ENCODE measurements at regions not wholly inside any gene's neighbourhood (a gene's known extent, or its start where the extent isn't known, plus 50 kb on each side); places are given as distances from the start of the nearest gene placed in this dataset.

GRCh38 chrY:7211971-7212370 is 300.4 kb upstream of the AMELY start:
- TF ChIP-seq EZH2 (IDR thresholded peaks at IDR 0.05; ENCODE audit: insufficient read depth, poor library complexity, severe bottlenecking) (no peak), EZH2phosphoT487 (IDR thresholded peaks at IDR 0.05; ENCODE audit: insufficient read depth, low read depth) (no peak)
